ENCODE measurements at regions not wholly inside any gene's neighbourhood (a gene's known extent, or its start where the extent isn't known, plus 50 kb on each side); places are given as distances from the start of the nearest gene placed in this dataset.

GRCh38 chr12:66915306-66915904 lies 236.5 kb upstream of the GRIP1 start:
- DNase-seq (ENCODE audit: low read depth), result no peak

GRCh38 chr12:66916189-66916588 lies 237.3 kb upstream of the GRIP1 start:
- no peak for DNase-seq (ENCODE audit: low read depth)

- no peak for DNase-seq (ENCODE audit: low read depth)
Observed at GRCh38 chr12:66919466-66919865, 240.6 kb upstream of the GRIP1 start.

- DNase-seq (ENCODE audit: low read depth), result no peak
Observed at GRCh38 chr12:66920205-66920604, 241.3 kb upstream of the GRIP1 start.

- DNase-seq (ENCODE audit: low read depth), result no peak
Observed at GRCh38 chr12:66921151-66921550, 242.3 kb upstream of the GRIP1 start.

- DNase-seq (ENCODE audit: low read depth), result no peak
Observed at GRCh38 chr12:66925083-66925482, 246.2 kb upstream of the GRIP1 start.

GRCh38 chr12:66929121-66929520 lies 250.2 kb upstream of the GRIP1 start:
- DNase-seq (ENCODE audit: low read depth), result no peak

- DNase-seq (ENCODE audit: low read depth), result no peak
Observed at GRCh38 chr12:66931091-66931490, 252.2 kb upstream of the GRIP1 start.

- no peak for DNase-seq (ENCODE audit: low read depth)
Observed at GRCh38 chr12:66932126-66932525, 253.2 kb upstream of the GRIP1 start.

- DNase-seq (ENCODE audit: low read depth), result no peak
Observed at GRCh38 chr12:66934302-66935062, 255.6 kb upstream of the GRIP1 start.

- DNase-seq (ENCODE audit: low read depth), result no peak
Observed at GRCh38 chr12:66941150-66941549, 262.3 kb upstream of the GRIP1 start.

- DNase-seq (ENCODE audit: low read depth), result no peak
Observed at GRCh38 chr12:66942741-66943465, 264.0 kb upstream of the GRIP1 start.

- DNase-seq (ENCODE audit: low read depth), result no peak
Observed at GRCh38 chr12:66944365-66944764, 265.5 kb upstream of the GRIP1 start.

- DNase-seq (ENCODE audit: low read depth), result no peak
Observed at GRCh38 chr12:66945189-66945817, 266.4 kb upstream of the GRIP1 start.

- DNase-seq (ENCODE audit: low read depth), result no peak
Observed at GRCh38 chr12:66947119-66947518, 268.2 kb upstream of the GRIP1 start.

- DNase-seq (ENCODE audit: low read depth), result no peak
Observed at GRCh38 chr12:66952668-66953067, 273.8 kb upstream of the GRIP1 start.

- no peak for DNase-seq (ENCODE audit: low read depth)
Observed at GRCh38 chr12:66956300-66956699, 277.4 kb upstream of the GRIP1 start.

- DNase-seq (ENCODE audit: low read depth), result no peak
Observed at GRCh38 chr12:66959276-66959675, 280.4 kb upstream of the GRIP1 start.

- DNase-seq (ENCODE audit: low read depth), result no peak
Observed at GRCh38 chr12:66960006-66960405, 281.1 kb upstream of the GRIP1 start.

- no peak for DNase-seq (ENCODE audit: low read depth)
Observed at GRCh38 chr12:66960704-66961690, 282.1 kb upstream of the GRIP1 start.

GRCh38 chr12:66962290-66962689 lies 283.4 kb upstream of the GRIP1 start:
- no peak for DNase-seq (ENCODE audit: low read depth)

GRCh38 chr12:66963901-66964300 lies 285.0 kb upstream of the GRIP1 start:
- no peak for DNase-seq (ENCODE audit: low read depth)

Data from stimulated activated CD4-positive, alpha-beta T cell treated with anti-CD3 and anti-CD28 coated beads, Interleukin-2, amount 100 ng/mL, for 4 hours (primary cell).